ENCODE measurements at regions not wholly inside any gene's neighbourhood (a gene's known extent, or its start where the extent isn't known, plus 50 kb on each side); places are given as distances from the start of the nearest gene placed in this dataset.

DNA sequence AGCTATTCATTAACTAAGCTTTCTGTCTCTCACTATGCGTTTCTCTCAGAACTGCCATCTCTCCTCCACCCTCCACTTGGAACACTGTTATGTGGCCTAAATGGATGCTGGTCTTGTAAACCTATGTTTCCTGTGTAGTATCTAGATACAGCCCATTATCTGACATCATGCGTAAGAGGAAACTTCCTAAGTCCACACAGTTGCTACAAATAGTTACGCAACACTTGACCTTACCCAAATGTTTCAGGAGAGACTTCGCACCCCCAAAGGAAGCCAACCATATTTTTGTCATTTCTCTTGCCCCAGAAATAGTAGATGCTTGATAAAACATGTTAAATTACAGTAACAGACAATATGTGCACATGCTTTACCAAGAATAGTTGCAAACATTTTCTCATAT is 87.2 kb upstream of the TPRG1 start:
- TF ChIP-seq, protein P1, sequence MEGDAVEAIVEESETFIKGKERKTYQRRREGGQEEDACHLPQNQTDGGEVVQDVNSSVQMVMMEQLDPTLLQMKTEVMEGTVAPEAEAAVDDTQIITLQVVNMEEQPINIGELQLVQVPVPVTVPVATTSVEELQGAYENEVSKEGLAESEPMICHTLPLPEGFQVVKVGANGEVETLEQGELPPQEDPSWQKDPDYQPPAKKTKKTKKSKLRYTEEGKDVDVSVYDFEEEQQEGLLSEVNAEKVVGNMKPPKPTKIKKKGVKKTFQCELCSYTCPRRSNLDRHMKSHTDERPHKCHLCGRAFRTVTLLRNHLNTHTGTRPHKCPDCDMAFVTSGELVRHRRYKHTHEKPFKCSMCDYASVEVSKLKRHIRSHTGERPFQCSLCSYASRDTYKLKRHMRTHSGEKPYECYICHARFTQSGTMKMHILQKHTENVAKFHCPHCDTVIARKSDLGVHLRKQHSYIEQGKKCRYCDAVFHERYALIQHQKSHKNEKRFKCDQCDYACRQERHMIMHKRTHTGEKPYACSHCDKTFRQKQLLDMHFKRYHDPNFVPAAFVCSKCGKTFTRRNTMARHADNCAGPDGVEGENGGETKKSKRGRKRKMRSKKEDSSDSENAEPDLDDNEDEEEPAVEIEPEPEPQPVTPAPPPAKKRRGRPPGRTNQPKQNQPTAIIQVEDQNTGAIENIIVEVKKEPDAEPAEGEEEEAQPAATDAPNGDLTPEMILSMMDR (IDR thresholded peaks at IDR 0.05) = no peak
- Mint-ChIP-seq H3K36me3 (ENCODE audit: low read depth) (no peaks in the 10 kb centered on the region), H3K27ac (no peak overlapping the region), H3K9me3 (peaks cover 4% of the 10 kb centered on the region), H3K4me3 (no peak overlapping the region), H3K27me3 (peaks cover 9% of the 10 kb centered on the region), H3K4me1 (no peaks in the 10 kb centered on the region)
- intact Hi-C loops (cut with micrococcal nuclease) = no loop called here
- ATAC-seq (ENCODE audit: low read depth) (no peak), DNase-seq (no peak)
- POLR2A ChIA-PET = no interaction called here
- CTCF ChIA-PET = no interaction called here

DNA sequence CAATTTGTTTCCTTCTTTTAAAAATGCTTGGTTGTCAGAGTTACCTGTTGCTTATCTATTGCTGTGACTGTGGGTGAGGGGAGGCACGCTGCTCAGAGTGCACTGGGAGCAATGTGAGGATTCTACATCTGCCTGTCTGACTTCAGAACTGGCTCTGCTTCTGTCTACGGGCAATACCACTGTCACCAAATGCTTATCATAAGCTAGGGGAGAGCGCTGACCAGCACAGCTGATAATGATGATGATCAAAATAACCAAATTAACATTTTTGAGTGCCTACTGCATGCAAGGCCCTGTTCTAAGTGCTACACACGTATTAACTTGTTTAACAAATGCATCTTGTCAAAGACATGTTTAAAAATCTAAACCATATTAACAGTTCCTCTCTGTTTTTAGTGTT is 79.2 kb upstream of the TPRG1 start:
- ATAC-seq (ENCODE audit: low read depth) (no peak), DNase-seq (no peak)
- CTCF ChIA-PET = no interaction called here
- TF ChIP-seq, protein P1 (IDR thresholded peaks at IDR 0.05) = no peak
- Mint-ChIP-seq H3K4me1 (no peaks in the 10 kb centered on the region), H3K36me3 (ENCODE audit: low read depth) (no peaks in the 10 kb centered on the region), H3K9me3 (peaks cover 4% of the 10 kb centered on the region), H3K27ac (no peak overlapping the region), H3K27me3 (peaks cover 12% of the 10 kb centered on the region), H3K4me3 (no peak overlapping the region)
- POLR2A ChIA-PET = no interaction called here
- intact Hi-C loops (cut with micrococcal nuclease) = no loop called here

DNA sequence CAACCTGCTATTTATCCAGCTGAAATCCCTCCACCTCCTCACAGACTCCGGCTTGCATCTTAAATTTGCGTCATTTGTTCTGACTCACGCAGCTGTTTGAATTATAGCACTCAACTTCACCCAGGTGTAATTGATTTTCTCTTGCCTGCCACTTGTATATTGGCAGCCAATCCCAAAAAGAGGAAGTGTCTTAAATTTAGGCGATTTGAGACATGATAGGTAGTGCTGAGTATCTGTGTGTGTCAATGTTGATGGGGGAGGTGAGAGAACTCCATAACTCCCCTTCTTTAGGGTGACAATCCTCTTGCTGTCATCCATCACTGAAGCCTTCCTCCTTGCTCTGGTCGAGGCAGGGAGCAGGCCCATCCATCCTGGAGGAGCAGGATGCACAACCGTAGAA is 77.2 kb upstream of the TPRG1 start:
- CTCF ChIA-PET = no interaction called here
- no peak overlapping the region for H3K4me3 Mint-ChIP-seq
- POLR2A ChIA-PET = no interaction called here
- H3K4me1 Mint-ChIP-seq = no peaks in the 10 kb centered on the region
- intact Hi-C loops (cut with micrococcal nuclease) = no loop called here
- DNase-seq (no peak), ATAC-seq (ENCODE audit: low read depth) (no peak)
- peaks cover 11% of the 10 kb centered on the region for H3K27me3 Mint-ChIP-seq
- no peak overlapping the region for H3K27ac Mint-ChIP-seq
- no peaks in the 10 kb centered on the region for H3K36me3 Mint-ChIP-seq (ENCODE audit: low read depth)
- TF ChIP-seq, protein P1 (IDR thresholded peaks at IDR 0.05) = no peak
- H3K9me3 Mint-ChIP-seq = no peaks in the 10 kb centered on the region

DNA sequence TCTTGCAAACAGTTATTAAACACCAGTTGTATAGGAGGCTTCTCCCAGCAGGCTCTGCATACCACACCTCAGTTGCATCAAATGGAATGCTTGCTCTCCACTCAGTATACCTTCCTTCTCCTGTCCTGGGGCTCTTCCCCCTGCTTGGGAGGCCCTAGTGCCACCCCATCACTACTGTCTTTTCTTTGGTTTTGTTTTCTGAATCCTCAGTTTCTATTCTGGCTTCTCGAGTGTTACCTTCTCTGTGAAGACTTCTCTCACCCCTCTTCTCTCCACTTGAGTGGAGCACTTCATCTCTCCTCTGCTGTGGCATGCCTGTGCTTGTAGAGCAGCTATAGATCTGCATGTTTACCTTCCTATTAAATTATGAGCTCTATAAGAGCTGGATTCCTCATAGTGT is 75.7 kb upstream of the TPRG1 start:
- H3K27me3 Mint-ChIP-seq = peaks cover 11% of the 10 kb centered on the region
- no peak overlapping the region for H3K4me3 Mint-ChIP-seq
- ChIA-PET CTCF (no interaction called here), POLR2A (no interaction called here)
- DNase-seq (no peak), ATAC-seq (ENCODE audit: low read depth) (no peak)
- no peaks in the 10 kb centered on the region for H3K36me3 Mint-ChIP-seq (ENCODE audit: low read depth)
- no peak overlapping the region for H3K27ac Mint-ChIP-seq
- TF ChIP-seq, protein P1 (IDR thresholded peaks at IDR 0.05) = no peak
- intact Hi-C loops (cut with micrococcal nuclease) = no loop called here
- no peaks in the 10 kb centered on the region for H3K4me1 Mint-ChIP-seq
- H3K9me3 Mint-ChIP-seq = no peaks in the 10 kb centered on the region

DNA sequence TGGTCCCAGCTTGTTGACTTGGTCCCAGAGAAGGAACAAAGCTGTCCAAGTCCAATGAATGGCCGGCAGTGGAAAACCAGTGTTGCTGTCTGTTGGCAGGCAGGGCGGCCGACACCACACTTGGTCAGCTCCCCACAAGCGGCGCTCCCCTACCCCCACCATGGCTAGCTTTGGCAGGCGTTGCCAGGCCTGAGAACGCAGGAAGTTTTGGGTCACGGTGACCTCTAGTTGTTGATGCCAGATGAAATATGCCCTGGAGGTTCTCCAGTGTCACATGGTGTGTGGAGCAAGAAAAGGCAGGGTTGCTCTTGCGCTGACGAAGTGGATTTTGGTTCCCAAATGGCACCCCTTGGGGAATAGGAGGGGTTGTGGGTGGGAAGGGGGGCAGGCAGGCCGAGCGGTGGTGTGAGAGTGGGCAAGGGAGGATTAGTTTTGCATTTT is 72.7 kb upstream of the TPRG1 start:
- no peaks in the 10 kb centered on the region for H3K4me1 Mint-ChIP-seq
- no peak overlapping the region for H3K4me3 Mint-ChIP-seq
- DNase-seq = no peak
- H3K27me3 Mint-ChIP-seq = peaks cover 11% of the 10 kb centered on the region
- ChIA-PET CTCF (no interaction called here), POLR2A (no interaction called here)
- intact Hi-C loops (cut with micrococcal nuclease) = no loop called here
- H3K36me3 Mint-ChIP-seq (ENCODE audit: low read depth) = no peaks in the 10 kb centered on the region
- H3K9me3 Mint-ChIP-seq = no peaks in the 10 kb centered on the region
- ATAC-seq (ENCODE audit: low read depth) = no peak
- TF ChIP-seq, protein P1 (IDR thresholded peaks at IDR 0.05) = no peak
- no peak overlapping the region for H3K27ac Mint-ChIP-seq
